Aorta (tissue), 5 donors: ENCODE measurements at regions not wholly inside any gene's neighbourhood (a gene's known extent, or its start where the extent isn't known, plus 50 kb on each side); places are given as distances from the start of the nearest gene placed in this dataset.
"Not testable (repeated sequence)": the region's sequence is repeated elsewhere in the genome, so short reads cannot be mapped to it uniquely, and the experiment has no call there.

ENCODE experiments used
- ATAC-seq: fragments of 200-7000 bp; cut with Tn5 transposase; one replicate; pipeline ENCODE4 v1.9.1; 2022; ENCODE audit warnings: moderate library complexity; ENCODE audit not compliant: low FRiP score
- DNase-seq, 2 donors: peaks; one replicate each; pipeline ENCODE4 v3.0.0-alpha.2; 2020
- H3K27ac ChIP-seq, 2 donors: one replicate each; pipeline ENCODE4 v1.5.1; 2013; ENCODE audit warnings: low read length in 2 of 2, mild to moderate bottlenecking in 2 of 2, moderate library complexity in 2 of 2, control low read depth in 1 of 2, inconsistent platforms in 1 of 2, low read depth in 1 of 2
- H3K27me3 ChIP-seq, 2 donors: one replicate each; pipeline ENCODE4 v1.6.1; 2013; ENCODE audit warnings: control low read depth in 1 of 2, low read length in 1 of 2, mild to moderate bottlenecking in 1 of 2, moderate library complexity in 1 of 2; ENCODE audit not compliant: insufficient read depth in 2 of 2, control insufficient read depth in 1 of 2
- H3K36me3 ChIP-seq, 2 donors: one replicate each; pipeline ENCODE4 v1.6.1; 2013; ENCODE audit warnings: control low read depth in 1 of 2, low read length in 1 of 2, mild to moderate bottlenecking in 1 of 2; ENCODE audit not compliant: insufficient read depth in 2 of 2, control insufficient read depth in 1 of 2
- H3K4me1 ChIP-seq, 2 donors: one replicate each; pipeline ENCODE4 v1.6.1; 2013; ENCODE audit warnings: low read length in 2 of 2, control low read depth in 1 of 2, mild to moderate bottlenecking in 1 of 2, moderate library complexity in 1 of 2; ENCODE audit not compliant: insufficient read depth in 2 of 2, control insufficient read depth in 1 of 2
- H3K4me3 ChIP-seq, 2 donors: one replicate each; pipeline ENCODE4 v1.5.1; 2013; ENCODE audit warnings: low read length in 2 of 2, control low read depth in 1 of 2, mild to moderate bottlenecking in 1 of 2
- H3K9me3 ChIP-seq: one replicate; pipeline ENCODE4 v1.6.1; 2013; ENCODE audit warnings: mild to moderate bottlenecking, low read length; ENCODE audit not compliant: control insufficient read depth
- WGBS, 2 donors: extraction: QIAGEN DNeasy Blood & Tissue Kit; methylation state at CpG; one replicate each; pipeline ENCODE4 v1.1.7; 2013; 5-methylcytosine and 5-hydroxymethylcytosine counted together
- intact Hi-C, 2 donors: fragments of 100-400 bp; cut with DNase I; formaldehyde crosslinking; loops; one replicate each; pipeline versions ENCODE4 v1.14.2 to v1.15.0; 2022
- donor health status: healthy with polysubstance abuse.
- donor health status: Bipolar disorder and iron deficiency.
- donor health status: DM: no; HTN: no; CAD: no.
- donor health status: DM: no; HTN: no; CAD: no.
- donor health status: DM: yes; HTN: yes; CAD: no.

DNA sequence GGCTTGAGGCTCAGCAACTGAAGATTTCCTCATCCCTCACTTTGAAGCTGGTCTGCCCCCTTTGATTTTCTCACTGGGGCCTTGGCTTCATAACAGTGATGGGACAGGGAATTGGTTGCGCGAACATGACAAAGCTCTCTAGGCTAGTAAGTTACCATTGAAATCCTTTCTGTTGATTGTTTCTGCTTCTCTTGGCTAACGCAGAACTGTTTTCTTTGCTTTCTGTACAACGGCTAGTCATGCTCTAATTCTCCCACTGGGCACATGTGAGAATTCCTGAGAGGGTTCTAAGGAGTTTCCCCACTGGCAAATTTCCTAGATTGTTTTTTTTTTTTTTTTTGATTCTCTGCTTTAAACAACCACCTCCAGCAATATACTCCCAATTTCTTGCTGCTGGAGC lies 738.6 kb downstream of the PCDH7 start:
- intact Hi-C loops, result no loop called here
- ATAC-seq, result no peak

GRCh38 chr4:31461421-31461820 lies 741.3 kb downstream of the PCDH7 start:
- no peak overlapping the region for H3K4me3 ChIP-seq
- no peaks in the 10 kb centered on the region for H3K9me3 ChIP-seq
- no peak for ATAC-seq
- intact Hi-C loops, result no loop called here
- no peaks in the 10 kb centered on the region for H3K36me3 ChIP-seq
- H3K27ac ChIP-seq, result no peak overlapping the region
- no peak for DNase-seq
- H3K27me3 ChIP-seq, result no peaks in the 10 kb centered on the region
- no peaks in the 10 kb centered on the region for H3K4me1 ChIP-seq
- WGBS, 2 donors, result 93 to 96% methylated on average over 5 of the region's 5 CpGs

More for the DNA sequence above, 738.6 kb downstream of the PCDH7 start:
- H3K9me3 ChIP-seq, result no peaks in the 10 kb centered on the region
- H3K27ac ChIP-seq, result no peak overlapping the region
- no peaks in the 10 kb centered on the region for H3K27me3 ChIP-seq
- H3K4me3 ChIP-seq, result no peak overlapping the region
- 5 to 9% methylated on average over 4 of the region's 4 CpGs for WGBS, 2 donors
- DNase-seq, result no peak
- no peaks in the 10 kb centered on the region for H3K36me3 ChIP-seq
- H3K4me1 ChIP-seq, result no peaks in the 10 kb centered on the region

- H3K4me3 ChIP-seq, result no peak overlapping the region
- WGBS, 2 donors, result 61% methylated on average over 3 of the region's 3 CpGs
- H3K4me1 ChIP-seq, result no peaks in the 10 kb centered on the region
- no peak for ATAC-seq
- no peaks in the 10 kb centered on the region for H3K27me3 ChIP-seq
- DNase-seq, result no peak
- H3K27ac ChIP-seq, result no peak overlapping the region
- H3K9me3 ChIP-seq, result peaks cover 4% of the 10 kb centered on the region
- H3K36me3 ChIP-seq, result no peaks in the 10 kb centered on the region
- intact Hi-C loops, result no loop called here
These were observed 747.6 kb downstream of the PCDH7 start for GRCh38 chr4:31467781-31468180.

GRCh38 chr4:31474221-31474620 lies 754.1 kb downstream of the PCDH7 start:
- ATAC-seq (no peak), DNase-seq (no peak)
- H3K9me3 ChIP-seq, result no peaks in the 10 kb centered on the region
- intact Hi-C loops, result no loop called here
- 59 to 66% methylated on average over 1 of the region's 1 CpG for WGBS, 2 donors
- H3K27me3 ChIP-seq, result no peaks in the 10 kb centered on the region
- H3K4me1 ChIP-seq, result no peaks in the 10 kb centered on the region
- no peaks in the 10 kb centered on the region for H3K36me3 ChIP-seq
- H3K4me3 ChIP-seq, result no peak overlapping the region
- H3K27ac ChIP-seq, result no peak overlapping the region

DNA sequence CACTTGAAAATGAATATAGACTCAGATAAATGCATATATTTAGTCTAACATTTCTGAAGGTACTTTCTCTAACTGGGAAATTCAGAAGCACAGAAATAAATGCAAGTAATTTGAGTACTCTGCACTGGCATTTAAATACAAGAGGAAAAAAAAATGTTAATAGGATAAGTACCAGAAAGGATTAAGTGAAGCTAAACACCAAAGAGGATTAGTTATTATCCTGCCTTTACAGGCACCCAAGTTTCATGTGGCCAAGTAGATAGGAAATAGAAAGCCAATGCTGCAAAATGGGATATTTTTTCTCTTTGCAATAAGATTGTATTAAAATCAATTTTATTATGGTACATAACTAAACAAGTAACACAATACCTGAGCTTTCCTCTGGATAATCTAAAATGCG lies 762.5 kb downstream of the PCDH7 start:
- H3K4me3 ChIP-seq, result no peak overlapping the region
- DNase-seq (no peak), ATAC-seq (no peak)
- no peaks in the 10 kb centered on the region for H3K9me3 ChIP-seq
- WGBS, 2 donors, result 68 to 73% methylated on average over 1 of the region's 1 CpG
- no peak overlapping the region for H3K27ac ChIP-seq
- intact Hi-C loops, result loop anchor here in 1 of 2 donors (10.0 kb wide), 1 partner anchor 152 kb away; no protein-coding TSS in a partner anchor
- H3K36me3 ChIP-seq, result no peaks in the 10 kb centered on the region
- no peaks in the 10 kb centered on the region for H3K4me1 ChIP-seq
- H3K27me3 ChIP-seq, result no peaks in the 10 kb centered on the region

DNA sequence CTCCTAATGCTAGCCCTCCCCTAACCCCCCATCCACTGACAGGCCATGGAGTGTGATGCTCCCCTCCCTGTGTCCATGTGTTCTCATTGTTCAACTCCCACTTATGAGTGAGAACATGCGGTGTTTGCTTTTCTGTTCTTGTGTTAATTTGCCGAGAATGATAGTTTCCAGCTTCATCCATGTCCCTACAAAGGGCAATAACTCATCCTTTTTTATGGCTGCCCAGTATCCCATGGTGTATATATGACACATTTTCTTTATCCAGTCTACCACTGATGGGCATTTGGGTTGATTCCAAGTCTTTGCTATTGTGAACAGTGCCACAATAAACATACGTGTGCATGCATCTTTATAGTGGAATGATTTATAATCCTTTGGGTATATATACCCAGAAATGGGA lies 779.0 kb downstream of the PCDH7 start:
- H3K4me1 ChIP-seq, ATAC-seq, H3K9me3 ChIP-seq, H3K27ac ChIP-seq, DNase-seq, intact Hi-C loops, H3K4me3 ChIP-seq, H3K27me3 ChIP-seq, H3K36me3 ChIP-seq: not testable (repeated sequence)
- WGBS, 2 donors, result 70 to 76% methylated on average over 3 of the region's 3 CpGs

GRCh38 chr4:31516520-31516919 lies 796.4 kb downstream of the PCDH7 start:
- Histone ChIP-seq H3K9me3 (no peaks in the 10 kb centered on the region), H3K4me1 (no peaks in the 10 kb centered on the region), H3K36me3 (no peaks in the 10 kb centered on the region), H3K4me3 (no peak overlapping the region), H3K27me3 (no peaks in the 10 kb centered on the region), H3K27ac (no peak overlapping the region)
- DNase-seq (no peak), ATAC-seq (no peak)
- intact Hi-C loops, result no loop called here
- WGBS, 2 donors, result 68 to 75% methylated on average over 1 of the region's 1 CpG

DNA sequence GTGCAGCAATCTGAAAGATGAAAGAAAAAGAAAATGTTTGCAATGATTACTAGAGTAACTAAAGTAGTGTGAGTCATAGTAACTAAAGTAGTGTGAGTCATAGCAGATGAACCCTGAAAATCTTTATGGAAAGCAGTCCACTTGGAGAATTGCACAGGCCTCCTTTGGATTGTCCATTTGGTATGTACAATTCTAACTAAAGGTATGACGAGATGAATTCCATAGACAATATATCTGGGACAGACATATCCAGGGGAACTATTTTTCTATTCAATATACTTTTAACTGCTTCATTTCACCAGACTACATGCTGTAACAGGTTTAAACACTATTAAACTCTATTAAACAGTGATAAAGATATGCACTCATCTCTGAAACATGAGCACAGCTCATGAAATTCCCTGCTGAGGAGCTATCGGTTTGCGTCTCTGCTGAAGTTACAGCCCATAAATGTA lies 798.7 kb downstream of the PCDH7 start:
- ATAC-seq (no peak), DNase-seq (no peak)
- H3K27me3 ChIP-seq, result no peaks in the 10 kb centered on the region
- no peak overlapping the region for H3K4me3 ChIP-seq
- no peak overlapping the region for H3K27ac ChIP-seq
- H3K4me1 ChIP-seq, result no peaks in the 10 kb centered on the region
- WGBS, 2 donors, result 85 to 91% methylated on average over 3 of the region's 3 CpGs
- intact Hi-C loops, result no loop called here
- no peaks in the 10 kb centered on the region for H3K9me3 ChIP-seq
- H3K36me3 ChIP-seq, result no peaks in the 10 kb centered on the region

DNA sequence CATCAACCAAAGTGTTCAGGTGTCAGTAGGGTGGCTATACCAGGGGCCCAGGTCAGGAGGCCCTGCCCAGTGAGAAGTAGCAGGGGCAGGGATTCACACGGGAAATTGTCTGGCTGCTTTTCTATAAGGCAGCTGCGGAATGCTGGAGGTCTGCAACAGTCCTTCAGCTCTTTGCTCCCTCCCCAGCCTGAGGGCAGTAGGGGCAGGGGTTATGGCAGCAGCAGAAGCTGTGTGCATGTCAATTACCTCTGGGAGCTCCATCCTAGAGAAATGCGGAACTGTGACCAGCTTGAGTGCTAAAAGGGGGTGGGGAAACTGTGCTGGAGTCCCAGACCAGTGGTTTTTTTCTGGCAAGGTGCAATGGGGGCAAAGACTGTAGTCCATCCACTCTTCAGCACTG lies 810.4 kb downstream of the PCDH7 start:
- Histone ChIP-seq H3K27ac (no peak overlapping the region), H3K27me3 (no peaks in the 10 kb centered on the region), H3K4me3 (no peak overlapping the region), H3K4me1 (no peaks in the 10 kb centered on the region), H3K9me3 (peaks cover 7% of the 10 kb centered on the region), H3K36me3 (no peaks in the 10 kb centered on the region)
- intact Hi-C loops, result no loop called here
- no peak for ATAC-seq
- 58 to 60% methylated on average over 3 of the region's 3 CpGs for WGBS, 2 donors
- DNase-seq, result no peak
